ENCODE measurements at regions not wholly inside any gene's neighbourhood (a gene's known extent, or its start where the extent isn't known, plus 50 kb on each side); places are given as distances from the start of the nearest gene placed in this dataset.

DNA sequence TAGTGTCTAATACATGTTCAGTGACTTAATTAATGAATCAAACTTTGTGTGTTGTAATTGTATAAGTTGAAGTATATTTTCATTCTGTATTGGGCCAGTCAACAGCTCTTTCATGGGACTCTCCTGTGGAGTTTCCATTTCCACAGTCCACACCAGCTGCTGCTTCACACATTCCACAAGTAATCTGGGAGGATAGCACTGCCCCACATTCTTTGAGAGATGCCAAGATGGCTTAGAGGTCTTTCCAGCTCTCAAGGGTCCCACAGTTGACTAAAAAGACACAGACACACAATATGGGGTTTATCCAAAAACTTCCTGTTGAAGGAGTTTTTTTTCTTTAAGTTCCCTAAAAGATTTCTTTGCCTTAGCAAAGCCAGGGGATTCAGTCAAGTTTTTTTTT is 408.3 kb downstream of the AACS start:
- no peak for DNase-seq

- no peak for DNase-seq
Observed at GRCh38 chr12:125487336-125487735, 422.1 kb downstream of the AACS start.

DNA sequence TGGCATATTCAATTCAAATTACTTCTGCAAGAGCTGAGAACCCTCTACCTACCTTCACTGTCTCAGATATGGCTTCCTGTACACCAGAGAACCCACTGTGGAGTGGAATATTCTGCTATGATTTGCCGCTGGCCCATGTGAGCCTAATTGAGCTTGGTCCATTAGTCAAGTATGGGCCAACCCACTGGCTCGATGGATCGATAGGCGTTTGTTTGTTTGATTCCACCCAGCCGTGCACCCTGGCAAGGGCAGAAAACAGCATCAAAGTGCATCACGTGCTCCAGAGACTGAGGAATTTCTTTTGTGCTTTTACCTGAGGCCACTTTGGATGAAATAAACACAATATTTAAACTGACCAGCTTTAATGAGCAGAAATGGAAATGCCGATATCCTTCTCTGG is 426.3 kb downstream of the AACS start:
- no peak for DNase-seq

GRCh38 chr12:125492354-125493270 is 427.4 kb downstream of the AACS start:
- no peak for DNase-seq

DNA sequence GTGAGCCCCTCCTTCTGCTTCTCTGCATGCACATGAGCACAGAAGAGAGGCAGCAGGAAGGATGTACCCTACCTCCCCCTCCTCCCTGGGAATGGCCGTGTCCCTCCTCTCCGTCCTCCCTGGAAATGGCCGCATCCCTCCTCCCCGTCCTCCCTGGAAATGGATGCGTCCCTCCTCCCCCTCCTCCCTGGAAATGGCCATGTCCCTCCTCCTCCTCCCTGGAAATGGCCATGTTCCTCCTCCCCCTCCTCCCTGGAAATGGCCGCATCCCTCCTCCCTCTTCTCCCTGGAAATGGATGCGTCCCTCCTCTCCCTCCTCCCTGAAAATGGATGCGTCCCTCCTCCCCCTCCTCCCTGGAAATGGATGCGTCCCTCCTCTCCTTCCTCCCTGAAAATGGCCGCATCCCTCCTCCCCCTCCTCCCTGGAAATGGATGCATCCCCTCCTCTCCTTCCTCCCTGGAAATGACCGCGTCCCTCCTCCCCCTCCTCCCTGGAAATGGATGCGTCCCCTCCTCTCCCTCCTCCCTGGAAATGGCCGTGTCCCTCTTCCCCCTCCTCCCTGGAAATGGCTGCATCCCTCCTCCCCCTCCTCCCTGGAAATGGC is 428.6 kb downstream of the AACS start:
- DNase-seq, result no peak

DNA sequence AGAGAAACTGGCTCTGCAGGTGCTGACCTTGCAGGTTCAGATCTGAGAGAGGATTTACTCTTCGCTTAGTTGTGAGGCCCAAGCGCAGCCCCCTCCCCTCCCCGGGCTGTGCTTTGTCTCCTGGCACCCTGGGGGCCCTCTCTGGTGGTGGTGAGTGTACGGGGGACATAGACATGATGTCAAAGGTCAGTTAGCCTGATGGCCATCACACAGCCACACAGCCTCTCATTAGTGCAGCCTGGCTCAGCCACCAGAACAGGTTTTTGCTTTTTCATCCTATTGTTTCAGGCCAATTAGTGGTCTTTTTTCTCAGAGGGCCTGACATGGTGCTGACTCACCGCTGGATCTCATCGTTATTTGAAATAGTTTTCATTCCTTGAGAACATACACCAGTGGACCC is 437.9 kb downstream of the AACS start:
- DNase-seq, result no peak

GRCh38 chr12:125509195-125509594 is 444.0 kb downstream of the AACS start:
- no peak for DNase-seq

DNA sequence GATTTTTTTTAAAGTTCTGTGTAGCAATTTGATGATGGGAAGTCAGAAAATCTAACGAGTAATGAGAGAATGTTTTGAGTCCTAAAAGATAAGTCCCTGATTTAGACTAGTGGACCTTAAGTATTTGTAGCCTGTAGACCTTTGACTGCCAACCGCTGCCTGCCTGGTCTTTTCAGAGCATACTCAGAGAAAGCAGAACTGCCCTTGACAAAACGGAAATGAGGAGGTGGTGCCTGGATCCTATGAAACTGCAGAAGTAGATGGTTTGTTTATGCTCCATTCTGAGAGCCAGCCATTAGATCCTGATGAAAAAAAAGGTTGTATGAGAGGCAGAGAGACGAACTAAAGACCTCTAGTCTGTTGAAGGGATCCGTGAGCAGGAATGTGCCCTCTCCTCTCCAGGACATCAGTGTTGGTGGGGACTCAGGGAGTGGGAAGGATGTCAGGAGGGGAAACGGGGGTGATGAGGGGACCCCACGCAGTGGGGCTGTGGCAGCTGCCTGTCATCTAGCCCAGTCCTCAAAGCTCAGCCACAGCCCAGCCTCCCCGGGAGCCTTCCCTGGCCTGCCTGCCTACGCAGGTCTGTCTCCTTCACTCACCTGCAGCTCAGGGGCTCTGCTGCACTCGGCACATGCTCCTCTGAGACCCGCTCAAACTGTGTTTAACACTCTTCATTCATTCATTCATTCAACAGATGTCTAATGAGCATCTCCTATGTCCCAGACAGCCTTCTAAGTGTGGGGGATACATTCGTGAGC is 447.5 kb downstream of the AACS start:
- no peak for DNase-seq

DNA sequence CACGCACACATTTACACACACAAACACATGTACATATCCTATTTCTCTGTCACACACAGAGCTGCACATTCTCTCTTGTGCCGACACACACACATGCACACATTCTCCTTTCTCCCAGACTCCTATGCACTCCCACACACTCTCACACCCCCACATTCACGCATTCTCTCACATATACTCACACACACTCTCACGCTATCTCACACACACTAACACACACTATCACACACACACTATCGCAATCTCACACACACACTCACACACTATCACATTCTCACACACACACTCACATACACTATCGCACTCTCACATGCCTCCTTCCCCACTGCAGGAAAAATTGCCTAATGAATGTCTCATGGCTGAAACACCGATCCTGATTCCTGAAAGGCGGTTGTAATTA is 450.7 kb downstream of the AACS start:
- no peak for DNase-seq

DNA sequence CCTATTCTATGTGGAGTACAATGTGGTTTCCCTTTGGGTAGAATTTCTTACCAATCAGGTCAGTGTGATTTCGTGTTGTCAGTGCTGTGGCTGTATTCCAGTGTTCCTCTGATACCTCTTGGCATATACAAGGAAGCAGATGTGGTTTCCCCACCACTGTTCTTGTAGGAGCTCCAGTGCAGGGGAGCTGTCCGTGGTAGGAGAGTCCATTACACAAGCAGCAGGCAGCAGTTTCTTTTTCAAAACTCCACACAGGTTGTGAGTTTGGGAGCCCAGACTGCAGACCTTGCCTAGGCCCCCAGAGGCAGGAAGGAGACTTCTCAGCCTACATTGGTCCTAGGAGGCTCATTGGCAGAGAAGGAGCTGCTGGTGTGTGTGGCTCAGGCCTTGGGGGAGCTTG is 452.8 kb downstream of the AACS start:
- no peak for DNase-seq

GRCh38 chr12:125519026-125519651 is 453.9 kb downstream of the AACS start:
- DNase-seq, result no peak

DNA sequence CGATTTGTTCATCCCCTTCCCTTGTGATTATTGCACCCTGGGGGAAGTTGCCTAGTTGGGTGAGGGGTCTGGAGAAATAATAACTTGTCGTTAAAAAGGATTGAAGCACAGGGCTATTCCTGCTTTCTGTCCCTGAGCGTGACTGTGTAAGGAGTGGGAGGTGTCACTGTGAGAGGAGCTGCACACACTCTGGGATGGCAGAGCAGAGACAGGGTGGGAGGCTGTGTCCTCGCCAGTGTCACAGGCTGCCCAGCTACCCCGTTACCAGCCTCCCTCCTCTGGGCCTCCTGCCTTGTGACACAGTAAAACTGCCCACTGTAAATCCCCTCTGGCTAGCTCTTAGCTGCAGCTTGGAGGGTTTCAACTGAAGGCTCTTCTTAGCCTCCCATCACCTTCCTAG is 460.6 kb downstream of the AACS start:
- DNase-seq, result no peak

DNA sequence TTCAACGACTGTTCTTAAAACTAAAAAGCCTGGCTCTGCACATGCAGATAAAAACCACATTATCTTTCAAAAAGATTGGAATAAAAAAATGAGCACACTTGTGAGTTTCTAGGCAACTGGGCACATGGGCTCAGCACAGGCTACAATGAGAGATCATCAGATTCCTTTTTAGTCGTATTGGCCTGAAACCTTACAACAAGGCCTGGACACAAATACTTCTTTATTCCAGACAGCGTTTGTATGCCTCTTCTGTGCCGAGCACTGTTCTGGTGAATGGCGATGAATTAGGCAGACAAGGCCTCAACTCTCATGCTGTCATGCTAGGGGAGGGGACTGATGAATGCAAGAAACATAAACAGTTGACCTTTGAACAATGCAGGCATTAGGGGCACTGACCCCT is 463.0 kb downstream of the AACS start:
- DNase-seq, result peak in 49 of 56 donors; percentile 14 to 87 (median 66)

DNA sequence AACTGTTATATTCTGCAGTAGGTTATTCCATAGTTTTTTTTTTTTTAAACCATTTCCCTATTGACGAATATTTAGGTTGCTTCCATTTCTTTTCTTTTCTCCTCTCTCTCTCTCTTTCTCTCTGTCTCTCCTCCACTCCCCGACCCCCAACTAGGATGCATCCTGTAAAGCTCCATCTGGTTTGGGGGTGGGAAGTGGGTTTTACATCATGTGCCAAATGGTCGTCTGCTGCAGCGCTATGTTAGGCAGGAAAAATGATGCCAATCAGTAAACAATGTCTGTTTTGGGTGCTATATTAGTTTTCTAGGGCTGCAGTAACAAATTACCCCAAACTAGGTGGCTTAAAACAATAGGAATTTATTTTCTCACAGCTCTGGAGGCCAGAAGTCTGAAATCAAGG is 465.0 kb downstream of the AACS start:
- DNase-seq, result no peak

DNA sequence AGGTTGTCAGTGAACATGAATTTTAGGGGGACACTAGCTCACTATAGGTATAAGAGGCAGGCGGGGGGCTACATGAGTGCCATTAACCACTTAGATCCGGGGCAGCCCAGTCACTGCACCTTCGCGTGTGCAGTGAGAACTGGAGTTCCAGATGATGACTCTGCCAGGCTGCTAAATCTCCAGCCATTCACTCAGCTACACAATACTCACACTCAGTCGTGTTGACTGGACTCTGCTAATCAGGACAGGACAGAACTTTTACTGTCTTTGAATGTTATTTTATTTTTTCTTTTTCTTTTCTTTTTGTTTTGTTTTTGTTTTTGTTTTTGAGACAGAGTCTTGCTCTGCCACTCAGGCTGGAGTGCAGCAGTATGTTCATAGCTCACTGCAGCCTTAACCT is 465.6 kb downstream of the AACS start:
- peak in 1 of 56 donors; percentile 21 for DNase-seq

GRCh38 chr12:125531574-125531973 is 466.3 kb downstream of the AACS start:
- no peak for DNase-seq

DNA sequence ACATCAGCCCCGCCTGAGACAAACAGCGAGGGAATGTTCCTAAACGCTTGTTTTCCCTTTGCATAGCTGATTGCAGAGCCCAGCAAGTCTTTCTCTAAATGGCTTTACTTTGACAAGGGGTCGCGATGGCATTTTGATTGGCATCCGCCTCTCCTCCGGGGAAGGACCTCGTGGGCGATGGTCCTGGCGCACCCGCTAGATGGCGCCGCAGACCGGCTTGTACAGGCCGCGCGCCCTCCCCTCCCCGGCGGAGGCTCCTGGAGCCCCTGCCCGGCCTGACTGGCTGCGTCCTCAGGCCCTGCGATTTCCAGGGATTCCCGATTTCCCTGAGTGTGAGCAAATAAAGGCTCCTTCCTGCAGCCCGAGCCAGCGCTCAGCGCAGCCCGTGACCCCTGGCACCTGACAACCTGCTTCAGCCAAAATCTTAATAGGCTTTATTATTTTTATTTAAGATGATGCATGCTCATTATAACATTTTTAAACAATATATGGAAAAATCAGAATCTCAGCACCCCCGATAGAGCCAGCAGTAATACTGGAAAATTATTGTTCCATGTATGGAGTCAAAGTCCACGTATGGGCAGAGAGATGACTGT is 468.3 kb downstream of the AACS start:
- peak in 50 of 56 donors; percentile 9 to 81 (median 48) for DNase-seq

DNA sequence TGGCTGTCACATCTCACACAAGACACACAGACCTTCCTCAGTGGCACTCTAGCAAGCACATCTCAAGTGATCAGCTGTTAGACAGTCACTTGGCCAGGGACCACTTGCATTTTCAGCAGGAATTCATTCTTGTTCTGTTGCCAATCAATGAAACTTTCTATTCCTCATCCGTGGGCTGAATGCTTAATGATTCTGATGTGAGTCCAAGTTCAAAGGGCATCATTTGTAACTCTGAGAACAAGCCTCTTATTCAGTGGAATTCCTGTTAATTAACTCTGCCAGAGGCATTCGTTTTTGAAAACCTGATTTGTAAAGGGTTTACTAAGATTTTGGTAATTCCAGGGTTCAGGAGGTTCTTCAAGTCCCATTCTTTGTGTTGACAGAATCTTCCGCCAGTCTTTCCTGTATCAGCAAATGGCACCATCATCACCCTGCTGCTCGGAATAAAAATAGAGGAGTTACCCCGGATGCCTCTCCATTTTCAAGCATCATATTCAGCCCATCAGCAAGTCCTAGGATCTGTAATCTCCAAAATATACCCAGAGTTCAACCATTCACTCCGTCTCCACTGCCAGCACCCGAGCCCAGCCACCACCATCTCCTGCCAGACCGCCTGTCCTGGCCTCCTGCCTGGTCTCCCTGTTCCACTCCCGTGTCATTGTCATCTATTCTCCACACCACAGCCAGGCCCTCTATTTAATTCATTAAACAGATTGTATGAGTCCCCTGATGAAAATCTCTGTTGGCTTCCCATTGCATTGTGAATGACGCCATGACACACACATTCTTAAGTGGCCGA is 473.4 kb downstream of the AACS start:
- peak in 4 of 56 donors; percentile 4 to 23 (median 14) for DNase-seq

DNA sequence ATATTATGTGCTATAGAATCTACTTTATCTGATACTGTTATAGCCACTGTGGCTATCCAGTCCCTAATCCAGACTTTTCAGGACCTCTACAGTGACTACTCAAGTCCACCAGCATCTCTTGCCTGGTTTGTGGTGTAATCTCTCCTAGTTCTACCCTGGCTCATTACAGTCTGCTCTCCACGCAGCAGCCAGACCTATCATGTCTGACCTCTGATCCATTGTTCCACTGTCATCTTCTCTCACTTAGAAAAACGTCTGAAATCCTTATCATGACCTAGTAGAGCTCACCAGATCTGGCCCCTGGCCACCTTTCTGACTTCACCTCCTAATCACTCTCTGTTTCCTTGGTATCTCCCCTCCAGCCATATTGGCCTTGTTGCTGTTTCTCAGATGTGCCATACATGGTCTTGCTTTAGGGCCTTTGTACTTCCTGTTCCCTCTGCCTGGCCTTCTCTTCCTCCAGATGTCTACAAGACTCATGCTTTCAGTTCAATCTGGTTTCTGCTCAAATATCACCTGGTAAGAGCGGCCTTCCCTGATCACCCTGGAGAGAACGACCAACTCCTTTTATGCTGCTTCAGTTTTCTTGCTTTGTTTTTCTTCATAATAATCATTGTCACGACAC is 475.5 kb downstream of the AACS start:
- no peak for DNase-seq

DNA sequence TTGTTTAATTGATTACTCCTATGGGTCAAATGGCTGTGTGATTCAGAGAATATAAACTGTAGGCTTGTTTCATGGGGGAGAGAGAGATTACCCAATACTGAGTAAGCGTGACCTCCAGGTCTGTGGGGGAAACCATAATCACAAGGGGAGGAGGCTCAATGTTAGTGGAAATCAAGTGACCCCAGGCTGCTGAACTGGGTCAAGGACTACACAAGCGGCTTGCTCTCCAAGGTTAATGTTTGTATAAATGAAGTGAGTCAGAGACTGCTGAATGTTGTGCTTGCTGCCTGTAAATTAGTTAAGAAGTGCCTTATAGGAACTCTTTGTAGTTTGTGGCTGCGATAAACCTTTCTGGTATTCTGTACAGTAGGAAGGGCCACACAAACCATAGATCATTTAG is 479.7 kb downstream of the AACS start:
- no peak for DNase-seq
